GM23338 (cell line): ENCODE measurements at regions not wholly inside any gene's neighbourhood (a gene's known extent, or its start where the extent isn't known, plus 50 kb on each side); places are given as distances from the start of the nearest gene placed in this dataset.

ENCODE experiments used
- ATAC-seq: fragments of 200-7000 bp; cut with Tn5 transposase; 3 replicates; pipeline ENCODE4 v1.9.1; 2020
- DNase-seq: peaks from one replicate; pipeline ENCODE4 v3.0.0-alpha.2; 2015; ENCODE audit warnings: low spot score
- H2AFZ ChIP-seq: fragments of 200-600 bp; sonication (generic); 2 replicates; pipeline ENCODE4 v1.8.0; 2016; ENCODE audit warnings: antibody characterized with exemption, mild to moderate bottlenecking, moderate library complexity
- H3F3A ChIP-seq: fragments of 200-600 bp; sonication (generic); replicated peaks from 2 replicates; pipeline ENCODE4 v1.8.0; 2017; ENCODE audit warnings: antibody characterized with exemption, mixed run types, low read depth
- H3K27ac ChIP-seq: fragments of 200-600 bp; sonication (generic); 2 replicates; pipeline ENCODE4 v1.6.1; 2016; ENCODE audit warnings: low read depth
- H3K27me3 ChIP-seq: fragments of 200-600 bp; sonication (generic); 2 replicates; pipeline ENCODE4 v1.8.0; 2016; ENCODE audit warnings: mild to moderate bottlenecking, mixed run types, moderate library complexity; ENCODE audit not compliant: insufficient read depth
- H3K36me3 ChIP-seq: fragments of 200-600 bp; sonication (generic); 2 replicates; pipeline ENCODE4 v1.8.0; 2016; ENCODE audit warnings: mild to moderate bottlenecking; ENCODE audit not compliant: insufficient read depth
- H3K4me1 ChIP-seq: fragments of 200-600 bp; sonication (generic); 2 replicates; pipeline ENCODE4 v1.8.0; 2016; ENCODE audit warnings: mild to moderate bottlenecking, moderate library complexity; ENCODE audit not compliant: insufficient read depth
- H3K4me2 ChIP-seq: fragments of 200-600 bp; sonication (generic); 2 replicates; pipeline ENCODE4 v1.7.1; 2017; ENCODE audit warnings: mixed run types
- H3K4me3 ChIP-seq: fragments of 200-600 bp; sonication (generic); 2 replicates; pipeline ENCODE4 v1.6.1; 2016; ENCODE audit warnings: mixed run types
- H3K79me2 ChIP-seq: fragments of 200-600 bp; sonication (generic); replicated peaks from 2 replicates; pipeline ENCODE4 v1.8.0; 2017; ENCODE audit warnings: mild to moderate bottlenecking; ENCODE audit not compliant: insufficient read depth
- H3K9me2 ChIP-seq: fragments of 200-600 bp; sonication (generic); 2 replicates; pipeline ENCODE4 v1.8.0; 2017; ENCODE audit not compliant: insufficient read depth
- H4K20me1 ChIP-seq: fragments of 200-600 bp; sonication (generic); replicated peaks from 2 replicates; pipeline ENCODE4 v1.8.0; 2017; ENCODE audit warnings: mild to moderate bottlenecking; ENCODE audit not compliant: insufficient read depth
- H3K27ac Mint-ChIP-seq: 2 replicates; pipeline ENCODE4 v1.8.0; 2020; ENCODE audit warnings: inconsistent platforms, mild to moderate bottlenecking, moderate library complexity, mixed read lengths
- H3K27me3 Mint-ChIP-seq: 3 replicates; pipeline ENCODE4 v1.8.0; 2022; ENCODE audit warnings: low read depth, mild to moderate bottlenecking, moderate library complexity, mixed read lengths, inconsistent platforms; ENCODE audit not compliant: insufficient read depth, poor library complexity
- H3K36me3 Mint-ChIP-seq: 3 replicates; pipeline ENCODE4 v1.8.0; 2021; ENCODE audit warnings: low read depth, mild to moderate bottlenecking, inconsistent platforms, moderate library complexity, mixed read lengths
- H3K4me1 Mint-ChIP-seq: 3 replicates; pipeline ENCODE4 v1.8.0; 2020; ENCODE audit warnings: mild to moderate bottlenecking, inconsistent platforms, mixed read lengths
- H3K4me3 Mint-ChIP-seq: 3 replicates; pipeline ENCODE4 v1.8.0; 2021; ENCODE audit warnings: moderate library complexity, mild to moderate bottlenecking, inconsistent platforms, mixed read lengths
- H3K9me3 Mint-ChIP-seq: 3 replicates; pipeline ENCODE4 v1.8.0; 2020; ENCODE audit warnings: moderate library complexity, mild to moderate bottlenecking, inconsistent platforms, mixed read lengths
- CREB1 ChIP-seq: fragments of 250-450 bp; sonication (Bioruptor Pico); IDR thresholded peaks from 2 replicates; pipeline ENCODE4 v1.5.0; 2020; ENCODE audit warnings: low read depth, mild to moderate bottlenecking, moderate library complexity
- CTCF ChIP-seq, 2 experiments: fragments of 200-600 bp in 1 of 2; sonication (generic) in 1 of 2; conservative IDR thresholded peaks; 2 replicates each; pipeline versions ENCODE4 v1.5.1 to v1.6.1; 2016 to 2017; ENCODE audit warnings: antibody characterized with exemption in 2 of 2, low read depth in 2 of 2, mild to moderate bottlenecking in 2 of 2, moderate library complexity in 1 of 2
- ETS1 ChIP-seq: IDR thresholded peaks from 2 replicates; pipeline ENCODE4 v1.6.1; 2016; ENCODE audit warnings: antibody characterized with exemption
- EZH2 ChIP-seq: fragments of 200-600 bp; sonication (generic); IDR thresholded peaks from one replicate; pipeline ENCODE4 v1.8.0; 2017; ENCODE audit warnings: antibody characterized with exemption, mild to moderate bottlenecking, low read depth; ENCODE audit not compliant: unreplicated experiment
- EZH2phosphoT487 ChIP-seq: fragments of 200-600 bp; sonication (generic); IDR thresholded peaks from one replicate; pipeline ENCODE4 v1.8.1; 2018; ENCODE audit warnings: antibody characterized with exemption; ENCODE audit not compliant: unreplicated experiment
- JUNB ChIP-seq: IDR thresholded peaks from one replicate; pipeline ENCODE4 v1.6.1; 2016; ENCODE audit warnings: antibody characterized with exemption; ENCODE audit not compliant: unreplicated experiment
- NANOG ChIP-seq: IDR thresholded peaks from 2 replicates; pipeline ENCODE4 v1.6.1; 2016; ENCODE audit warnings: antibody characterized with exemption, borderline replicate concordance
- POLR2AphosphoS5 ChIP-seq: IDR thresholded peaks from 2 replicates; pipeline ENCODE4 v1.6.1; 2016; ENCODE audit warnings: antibody characterized with exemption, low read depth
- REST ChIP-seq: IDR thresholded peaks from one replicate; pipeline ENCODE4 v1.6.1; 2018; ENCODE audit warnings: antibody characterized with exemption; ENCODE audit not compliant: unreplicated experiment
- STAT1 ChIP-seq: IDR thresholded peaks from one replicate; pipeline ENCODE4 v1.6.1; 2016; ENCODE audit warnings: antibody characterized with exemption; ENCODE audit not compliant: unreplicated experiment
- ZNF114 ChIP-seq: fragments of 250-450 bp; sonication (Bioruptor Pico); IDR thresholded peaks from 2 replicates; pipeline ENCODE4 v1.5.0; 2020; ENCODE audit warnings: mild to moderate bottlenecking, moderate library complexity
- ZNF331 ChIP-seq: fragments of 250-450 bp; sonication (Bioruptor Pico); IDR thresholded peaks from 2 replicates; pipeline ENCODE4 v1.5.0; 2020; ENCODE audit warnings: low read depth, mild to moderate bottlenecking, moderate library complexity
- ZNF462 ChIP-seq: fragments of 250-450 bp; sonication (Bioruptor Pico); IDR thresholded peaks from 2 replicates; pipeline ENCODE4 v1.5.0; 2020; ENCODE audit warnings: mild to moderate bottlenecking, moderate library complexity

- no peaks in the 10 kb centered on the region for H3K36me3 ChIP-seq
- H3K79me2 ChIP-seq: no peaks in the 10 kb centered on the region
- Mint-ChIP-seq H3K4me3 (no peak overlapping the region), H3K27ac (no peak overlapping the region), H3K4me1 (no peaks in the 10 kb centered on the region; the same call in 2 of the 3 replicates), H3K9me3 (peaks cover 4% of the 10 kb centered on the region; the same call in 2 of the 3 replicates), H3K36me3 (no peaks in the 10 kb centered on the region; the same call in 2 of the 3 replicates), H3K27me3 (peaks cover 10% of the 10 kb centered on the region)
- DNase-seq (no peak), ATAC-seq (no peak)
- H3K9me2 ChIP-seq: no peaks in the 10 kb centered on the region
- H3K4me2 ChIP-seq: no peak overlapping the region
- no peaks in the 10 kb centered on the region for H3F3A ChIP-seq
- H4K20me1 ChIP-seq: no peaks in the 10 kb centered on the region
- no peak overlapping the region for H3K27ac ChIP-seq
- no peaks in the 10 kb centered on the region for H3K4me1 ChIP-seq
- H3K27me3 ChIP-seq: no peaks in the 10 kb centered on the region
- TF ChIP-seq REST (no peak), CREB1 (no peak), ETS1 (no peak), STAT1 (no peak), ZNF462 (CRISPR knock-in tag) (no peak), CTCF (conservative IDR thresholded peaks at IDR 0.05; ENCODE audit: low read depth in 2 of 2) (no peak), EZH2phosphoT487 (no peak), EZH2 (no peak), POLR2AphosphoS5 (no peak), ZNF331 (CRISPR knock-in tag) (no peak), NANOG (no peak), ZNF114 (CRISPR knock-in tag) (no peak), JUNB (no peak)
- H2AFZ ChIP-seq: no peak overlapping the region
- no peak overlapping the region for H3K4me3 ChIP-seq
Measured at GRCh38 chr6:44022671-44023352, 104.4 kb downstream of the MRPL14 start.
